ENCODE measurements at regions not wholly inside any gene's neighbourhood (a gene's known extent, or its start where the extent isn't known, plus 50 kb on each side); places are given as distances from the start of the nearest gene placed in this dataset.

DNA sequence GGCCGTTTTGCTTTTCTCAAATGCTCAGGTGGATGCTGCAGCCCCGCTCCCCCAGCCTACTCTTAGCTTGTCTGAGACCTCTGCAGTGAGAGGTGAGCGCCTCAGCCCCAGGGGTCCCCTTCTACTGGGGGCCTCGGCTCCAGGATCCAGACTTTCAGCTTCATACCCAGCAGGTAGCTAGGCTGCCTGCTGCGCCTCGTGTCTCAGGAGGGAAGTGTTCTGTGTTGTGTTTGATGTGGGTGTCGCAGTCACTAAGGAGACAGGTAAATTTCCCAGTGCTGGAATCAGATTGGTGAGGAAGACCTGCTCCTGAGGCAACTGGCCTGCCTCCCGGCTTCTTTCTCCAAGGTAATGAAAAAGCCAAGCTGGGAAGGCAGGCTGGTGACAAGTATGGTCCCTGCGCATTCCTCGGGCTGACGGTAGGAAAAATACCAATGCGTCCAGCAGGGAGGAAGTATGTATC is 604.0 kb upstream of the SALL1 start:
- H4K20me1 ChIP-seq: no peaks in the 10 kb centered on the region
- H3K4me2 ChIP-seq: no peak overlapping the region
- H3K4me1 ChIP-seq: peaks cover 10% of the 10 kb centered on the region
- H3K27me3 ChIP-seq: no peaks in the 10 kb centered on the region
- no peak overlapping the region for H3K27ac ChIP-seq
- no peak overlapping the region for H3K4me3 ChIP-seq
- H3K9ac ChIP-seq: no peak overlapping the region
- no peak for TF ChIP-seq Cebpa-rat (IDR thresholded peaks at IDR 0.05)
- no peaks in the 10 kb centered on the region for H3K9me3 ChIP-seq
- H3K36me3 ChIP-seq: no peaks in the 10 kb centered on the region

DNA sequence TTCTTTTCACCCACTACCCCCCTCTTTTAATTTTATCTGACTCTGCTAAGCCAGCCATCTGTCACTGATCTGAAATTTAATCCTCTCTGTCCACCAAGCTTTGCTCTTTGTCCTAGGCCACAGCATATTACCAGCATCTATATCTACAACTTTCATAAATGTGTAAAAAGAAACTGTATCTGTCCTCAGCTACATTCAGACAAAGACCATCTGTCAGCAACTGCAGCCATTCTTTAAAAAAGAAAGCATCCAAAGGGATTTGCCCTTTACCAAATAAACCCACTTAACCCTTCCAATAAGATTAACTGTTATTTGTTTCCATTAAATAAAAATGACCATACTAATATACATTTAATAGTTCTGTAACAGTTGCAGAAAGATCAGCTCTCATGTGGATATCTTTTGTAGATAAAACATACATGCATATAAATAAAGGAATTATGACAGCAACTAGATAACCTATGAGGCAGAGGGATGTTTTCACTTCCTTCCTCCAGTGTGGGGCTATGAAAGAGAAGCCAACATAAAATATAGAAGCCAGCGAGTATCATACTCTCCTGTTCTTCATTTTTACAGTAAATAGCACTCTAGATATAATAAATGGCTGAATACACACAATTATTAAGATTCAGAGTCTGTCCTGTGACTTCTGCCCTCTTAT is 602.5 kb upstream of the SALL1 start:
- Histone ChIP-seq H3K4me2 (no peak overlapping the region), H3K27ac (no peak overlapping the region), H3K36me3 (no peaks in the 10 kb centered on the region), H3K9me3 (no peaks in the 10 kb centered on the region), H4K20me1 (no peaks in the 10 kb centered on the region), H3K4me1 (peaks cover 10% of the 10 kb centered on the region), H3K4me3 (no peak overlapping the region), H3K27me3 (no peaks in the 10 kb centered on the region), H3K9ac (no peak overlapping the region)
- TF ChIP-seq Cebpa-rat (IDR thresholded peaks at IDR 0.05): no peak

GRCh38 chr16:51752438-51752995 is 601.4 kb upstream of the SALL1 start:
- Histone ChIP-seq H3K9ac (no peak overlapping the region), H4K20me1 (no peaks in the 10 kb centered on the region), H3K4me3 (no peak overlapping the region), H3K27ac (no peak overlapping the region), H3K4me2 (no peak overlapping the region), H3K4me1 (peaks cover 10% of the 10 kb centered on the region), H3K27me3 (no peaks in the 10 kb centered on the region), H3K9me3 (no peaks in the 10 kb centered on the region), H3K36me3 (no peaks in the 10 kb centered on the region)
- TF ChIP-seq Cebpa-rat (IDR thresholded peaks at IDR 0.05): no peak

- Histone ChIP-seq H3K4me2 (no peak overlapping the region), H3K27me3 (no peaks in the 10 kb centered on the region), H3K9me3 (no peaks in the 10 kb centered on the region), H3K4me3 (no peak overlapping the region), H4K20me1 (no peaks in the 10 kb centered on the region), H3K9ac (no peak overlapping the region), H3K36me3 (no peaks in the 10 kb centered on the region), H3K27ac (no peak overlapping the region), H3K4me1 (no peaks in the 10 kb centered on the region)
- TF ChIP-seq Cebpa-rat (IDR thresholded peaks at IDR 0.05): no peak
Observed at GRCh38 chr16:51747329-51747728, 596.3 kb upstream of the SALL1 start.

DNA sequence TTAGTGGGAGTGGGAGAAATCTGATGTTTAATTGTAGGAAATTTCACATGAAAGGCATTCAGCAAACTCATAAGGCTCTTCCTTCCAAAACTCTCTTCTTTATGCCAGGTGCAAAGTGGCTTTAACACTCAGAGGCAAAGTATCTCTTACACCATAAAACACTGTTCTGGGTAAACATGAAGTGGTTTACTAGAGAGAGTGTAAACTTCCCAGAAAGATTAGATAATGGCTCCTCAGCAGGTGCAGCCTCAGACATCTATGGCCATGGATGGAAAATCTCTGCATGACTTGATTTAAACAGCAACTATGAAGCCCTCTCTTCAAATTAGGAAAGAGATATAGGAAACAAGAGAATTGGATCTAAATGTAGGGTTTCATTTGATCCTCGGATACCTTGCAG is 583.1 kb upstream of the SALL1 start:
- Histone ChIP-seq H3K4me2 (no peak overlapping the region), H3K4me1 (no peaks in the 10 kb centered on the region), H3K27me3 (no peaks in the 10 kb centered on the region), H3K9me3 (no peaks in the 10 kb centered on the region), H3K27ac (no peak overlapping the region), H4K20me1 (no peaks in the 10 kb centered on the region), H3K36me3 (no peaks in the 10 kb centered on the region), H3K4me3 (no peak overlapping the region), H3K9ac (no peak overlapping the region)
- no peak for TF ChIP-seq Cebpa-rat (IDR thresholded peaks at IDR 0.05)

GRCh38 chr16:51733181-51733580 is 582.1 kb upstream of the SALL1 start:
- no peak for TF ChIP-seq Cebpa-rat (IDR thresholded peaks at IDR 0.05)
- no peak overlapping the region for H3K9ac ChIP-seq
- H3K27ac ChIP-seq: no peak overlapping the region
- H3K4me1 ChIP-seq: no peaks in the 10 kb centered on the region
- no peaks in the 10 kb centered on the region for H3K9me3 ChIP-seq
- H4K20me1 ChIP-seq: no peaks in the 10 kb centered on the region
- H3K27me3 ChIP-seq: no peaks in the 10 kb centered on the region
- no peaks in the 10 kb centered on the region for H3K36me3 ChIP-seq
- H3K4me3 ChIP-seq: no peak overlapping the region
- H3K4me2 ChIP-seq: no peak overlapping the region

DNA sequence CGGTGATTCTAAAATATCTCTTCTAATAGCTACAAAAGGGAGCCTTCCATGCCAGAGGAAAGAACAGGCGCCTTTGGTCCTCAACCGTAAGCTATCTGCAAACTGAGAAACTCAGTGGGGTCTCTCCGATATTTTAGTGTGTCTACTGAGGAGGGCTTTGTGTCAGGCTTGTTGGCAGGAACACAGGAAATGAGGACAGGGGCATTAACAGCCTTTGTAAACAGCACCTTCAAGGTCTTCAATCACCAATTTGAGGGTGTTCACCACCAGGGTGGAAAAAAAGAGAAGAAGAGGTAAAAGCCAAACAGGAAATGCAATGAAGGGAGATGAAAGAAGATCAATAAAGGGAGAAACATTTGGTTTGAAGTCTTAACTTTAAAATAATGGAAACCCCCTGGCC is 580.1 kb upstream of the SALL1 start:
- Histone ChIP-seq H3K9me3 (no peaks in the 10 kb centered on the region), H4K20me1 (no peaks in the 10 kb centered on the region), H3K4me3 (no peak overlapping the region), H3K9ac (no peak overlapping the region), H3K4me1 (no peaks in the 10 kb centered on the region), H3K4me2 (no peak overlapping the region), H3K27me3 (no peaks in the 10 kb centered on the region), H3K27ac (no peak overlapping the region), H3K36me3 (no peaks in the 10 kb centered on the region)
- TF ChIP-seq Cebpa-rat (IDR thresholded peaks at IDR 0.05): no peak

DNA sequence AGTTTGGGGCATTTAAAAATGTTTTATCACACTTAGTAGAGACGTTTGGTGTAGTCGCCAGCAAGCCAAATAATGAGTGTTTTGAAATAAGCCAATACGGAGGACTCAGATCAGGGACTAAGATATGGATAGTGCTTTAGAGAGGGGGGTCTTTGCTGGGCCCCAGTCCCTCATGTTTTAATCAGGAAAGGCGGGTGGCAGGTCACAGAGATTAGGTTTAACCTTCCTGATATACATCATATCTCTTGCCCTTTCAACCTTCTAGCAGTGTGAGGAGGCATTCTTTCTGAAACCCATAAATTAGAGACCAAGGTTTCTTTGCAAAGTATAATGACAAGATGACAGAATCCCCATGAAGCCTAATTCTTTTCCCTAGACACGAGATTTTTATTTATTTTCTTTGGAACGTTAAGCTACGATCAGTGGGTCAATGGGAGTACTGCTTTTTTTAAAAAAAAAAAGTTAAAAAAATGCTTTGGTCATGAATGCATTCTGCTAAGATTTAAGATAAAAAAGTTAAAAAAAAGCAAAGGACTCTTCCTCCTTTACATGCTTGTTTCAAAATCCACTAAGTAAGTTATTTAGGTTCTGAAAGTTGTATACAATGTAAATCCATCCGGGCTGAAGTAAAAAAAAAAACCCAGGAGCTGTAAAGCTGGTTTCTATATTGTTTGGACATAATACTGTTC is 572.1 kb upstream of the SALL1 start:
- H3K27me3 ChIP-seq: peaks cover 6% of the 10 kb centered on the region; the same call in 1 of the 2 replicates
- H3K4me1 ChIP-seq: no peaks in the 10 kb centered on the region
- no peaks in the 10 kb centered on the region for H3K36me3 ChIP-seq
- TF ChIP-seq Cebpa-rat (IDR thresholded peaks at IDR 0.05): no peak
- H3K27ac ChIP-seq: no peak overlapping the region
- H3K9me3 ChIP-seq: no peaks in the 10 kb centered on the region
- H3K4me2 ChIP-seq: no peak overlapping the region
- no peak overlapping the region for H3K9ac ChIP-seq
- no peaks in the 10 kb centered on the region for H4K20me1 ChIP-seq
- no peak overlapping the region for H3K4me3 ChIP-seq

GRCh38 chr16:51722467-51722866 is 571.4 kb upstream of the SALL1 start:
- Histone ChIP-seq H3K27ac (no peak overlapping the region), H3K4me3 (no peak overlapping the region), H3K9ac (no peak overlapping the region), H3K27me3 (peaks cover 6% of the 10 kb centered on the region; the same call in 1 of the 2 replicates), H3K4me1 (no peaks in the 10 kb centered on the region), H3K36me3 (no peaks in the 10 kb centered on the region), H3K9me3 (no peaks in the 10 kb centered on the region), H3K4me2 (no peak overlapping the region), H4K20me1 (no peaks in the 10 kb centered on the region)
- no peak for TF ChIP-seq Cebpa-rat (IDR thresholded peaks at IDR 0.05)

- H3K4me1 ChIP-seq: no peaks in the 10 kb centered on the region
- no peaks in the 10 kb centered on the region for H4K20me1 ChIP-seq
- TF ChIP-seq Cebpa-rat (IDR thresholded peaks at IDR 0.05): no peak
Observed at GRCh38 chr16:51719376-51719775, 568.3 kb upstream of the SALL1 start.

More at GRCh38 chr16:51719376-51719775, 568.3 kb upstream of the SALL1 start:
- Histone ChIP-seq H3K9ac (no peak overlapping the region), H3K27me3 (peaks cover 6% of the 10 kb centered on the region; the same call in 1 of the 2 replicates), H3K27ac (no peak overlapping the region), H3K9me3 (no peaks in the 10 kb centered on the region), H3K36me3 (no peaks in the 10 kb centered on the region), H3K4me2 (no peak overlapping the region), H3K4me3 (no peak overlapping the region)
